A549 (cell line): ENCODE measurements at regions not wholly inside any gene's neighbourhood (a gene's known extent, or its start where the extent isn't known, plus 50 kb on each side); places are given as distances from the start of the nearest gene placed in this dataset.

ENCODE experiments used
- ATAC-seq, 2 experiments: fragments of 200-7000 bp in 1 of 2; fragments of >200 bp in 1 of 2; cut with Nextera tagmentation in 1 of 2; cut with Tn5 transposase in 1 of 2; 3 replicates each; pipeline versions ENCODE4 v1.8.0 to v1.9.1; 2018 to 2020; ENCODE audit warnings: mild to moderate bottlenecking in 1 of 2, moderate library complexity in 1 of 2
- CTCF ChIA-PET: fragments of 300-600 bp; sonication (Branson Sonifier 250); formaldehyde crosslinking; extraction: SDS; loops from one replicate; lab custom pipeline; 2021; ENCODE audit warnings: antibody characterized with exemption, inconsistent platforms; lab: Yijun Ruan, JAX
- POLR2A ChIA-PET: fragments of 350-600 bp; formaldehyde crosslinking; extraction: SDS; loops from one replicate; lab custom pipeline; 2021; ENCODE audit warnings: antibody characterized with exemption, inconsistent platforms; lab: Yijun Ruan, JAX
- DNase-seq, 2 experiments: peaks; one replicate each; pipeline versions ENCODE4 v3.0.0 to v3.0.0-alpha.2; 2011 to 2016; ENCODE audit warnings: low read depth in 1 of 2, low spot score in 1 of 2
- FAIRE-seq: peaks from 2 replicates; lab custom pipeline; 2011; peaks lifted over from hg19 to GRCh38; lab: Jason Lieb, UNC
- H3K27ac ChIP-seq, 2 experiments: fragments of >200 bp; sonication (Bioruptor Twin); formaldehyde crosslinking; 3 replicates each; pipeline ENCODE4 v1.5.1; 2016 to 2017
- H3K4me1 ChIP-seq: fragments of >200 bp; sonication (Bioruptor Twin); formaldehyde crosslinking; 3 replicates; pipeline ENCODE4 v1.6.1; 2016
- H3K4me2 ChIP-seq: fragments of >200 bp; sonication (Bioruptor Twin); formaldehyde crosslinking; 3 replicates; pipeline ENCODE4 v1.6.1; 2016
- H3K4me3 ChIP-seq: fragments of >200 bp; sonication (Bioruptor Twin); formaldehyde crosslinking; 3 replicates; pipeline ENCODE4 v1.5.1; 2016
- H3K9me3 ChIP-seq: fragments of >200 bp; sonication (Bioruptor Twin); formaldehyde crosslinking; 3 replicates; pipeline ENCODE4 v1.6.1; 2016
- CBX8 ChIP-seq: fragments of 200-600 bp; sonication (generic); IDR thresholded peaks from 2 replicates; pipeline ENCODE4 v1.6.1; 2016
- CEBPB ChIP-seq, 2 experiments: fragments of >200 bp in 1 of 2; sonication (Bioruptor Twin) in 1 of 2; formaldehyde crosslinking in 1 of 2; IDR thresholded peaks; 2 replicates each; pipeline ENCODE4 v1.6.1; 2012 to 2016
- CHD2 ChIP-seq: fragments of 150-350 bp; IDR thresholded peaks from 2 replicates; pipeline ENCODE4 v1.6.1; 2014; ENCODE audit warnings: low read length; ENCODE audit not compliant: partially characterized antibody
- EHMT2 ChIP-seq: fragments of 200-600 bp; sonication (generic); IDR thresholded peaks from 2 replicates; pipeline ENCODE4 v1.6.1; 2016; ENCODE audit warnings: antibody characterized with exemption, low read depth, mild to moderate bottlenecking, moderate library complexity
- EP300 ChIP-seq, 2 experiments: fragments of >200 bp; sonication (Bioruptor Twin); formaldehyde crosslinking; IDR thresholded peaks; 2 replicates in 1 of 2; 3 replicates in 1 of 2; pipeline ENCODE4 v1.6.1; 2016 to 2017
- ESRRA ChIP-seq: fragments of 150-350 bp; IDR thresholded peaks from 2 replicates; pipeline ENCODE4 v1.6.1; 2014; ENCODE audit warnings: mild to moderate bottlenecking, low read length, borderline replicate concordance
- FOSB ChIP-seq: fragments of 250-450 bp; sonication (Bioruptor Pico); IDR thresholded peaks from 2 replicates; pipeline ENCODE4 v1.5.0; 2020; ENCODE audit warnings: mild to moderate bottlenecking, moderate library complexity
- GATA3 ChIP-seq: IDR thresholded peaks from 2 replicates; pipeline ENCODE4 v1.6.1; 2012; ENCODE audit warnings: borderline replicate concordance
- HEYL ChIP-seq: fragments of 250-450 bp; sonication (Bioruptor Pico); IDR thresholded peaks from 2 replicates; pipeline ENCODE4 v1.8.0; 2021; ENCODE audit warnings: mild to moderate bottlenecking, moderate library complexity
- KDM1A ChIP-seq: fragments of 200-600 bp; sonication (generic); IDR thresholded peaks from 2 replicates; pipeline ENCODE4 v1.6.1; 2016; ENCODE audit warnings: low read depth, mild to moderate bottlenecking
- MAFK ChIP-seq: fragments of 450-650 bp; IDR thresholded peaks from 2 replicates; pipeline ENCODE4 v1.6.1; 2014; ENCODE audit not compliant: partially characterized antibody
- MAZ ChIP-seq: fragments of 150-350 bp; IDR thresholded peaks from 2 replicates; pipeline ENCODE4 v1.6.1; 2014; ENCODE audit warnings: antibody characterized with exemption, low read depth, low read length, borderline replicate concordance
- POLR2AphosphoS2 ChIP-seq: conservative IDR thresholded peaks from 2 replicates; pipeline ENCODE4 v1.6.1; 2012; ENCODE audit warnings: low read length, improper control_type of control experiment, inconsistent platforms
- SMC3 ChIP-seq: fragments of >200 bp; sonication (Bioruptor Twin); formaldehyde crosslinking; IDR thresholded peaks from 3 replicates; pipeline ENCODE4 v1.6.1; 2018; ENCODE audit warnings: inconsistent platforms
- SREBF2 ChIP-seq: fragments of 450-650 bp; IDR thresholded peaks from 2 replicates; pipeline ENCODE4 v1.6.1; 2014; ENCODE audit warnings: mild to moderate bottlenecking, moderate library complexity
- TP53 ChIP-seq: fragments of 250-450 bp; sonication (Bioruptor Pico); IDR thresholded peaks from 2 replicates; pipeline ENCODE4 v1.5.0; 2021; ENCODE audit warnings: mild to moderate bottlenecking, moderate library complexity
- ZSCAN20 ChIP-seq: fragments of 250-450 bp; sonication (Bioruptor Pico); IDR thresholded peaks from 2 replicates; pipeline ENCODE4 v1.8.0; 2022; ENCODE audit warnings: mild to moderate bottlenecking, moderate library complexity
- WGBS: methylation state at CpG from one replicate; pipeline ENCODE4 v1.1.6; 2017; ENCODE audit errors: missing lambda C conversion rate; 5-methylcytosine and 5-hydroxymethylcytosine counted together
- TF ChIP-seq, protein P1 (sequence below): fragments of 250-450 bp; sonication (Bioruptor Pico); IDR thresholded peaks from 2 replicates; pipeline ENCODE4 v1.5.0; 2020; ENCODE audit warnings: low read depth, mild to moderate bottlenecking, moderate library complexity
- TF ChIP-seq, protein P2 (sequence below): fragments of >200 bp; sonication (Bioruptor Twin); formaldehyde crosslinking; IDR thresholded peaks from 3 replicates; pipeline ENCODE4 v1.6.1; 2016
- TF ChIP-seq, protein P3 (sequence below): fragments of 150-350 bp; IDR thresholded peaks from 2 replicates; pipeline ENCODE4 v1.6.1; 2014; ENCODE audit warnings: low read depth, mild to moderate bottlenecking, low read length
- TF ChIP-seq, protein P4 (sequence below): fragments of 450-650 bp; IDR thresholded peaks from 2 replicates; pipeline ENCODE4 v1.6.1; 2014; ENCODE audit warnings: antibody characterized with exemption
- TF ChIP-seq, protein P5 (sequence below): fragments of >200 bp; sonication (Bioruptor Twin); formaldehyde crosslinking; IDR thresholded peaks from 3 replicates; pipeline ENCODE4 v1.5.1; 2016

DNA sequence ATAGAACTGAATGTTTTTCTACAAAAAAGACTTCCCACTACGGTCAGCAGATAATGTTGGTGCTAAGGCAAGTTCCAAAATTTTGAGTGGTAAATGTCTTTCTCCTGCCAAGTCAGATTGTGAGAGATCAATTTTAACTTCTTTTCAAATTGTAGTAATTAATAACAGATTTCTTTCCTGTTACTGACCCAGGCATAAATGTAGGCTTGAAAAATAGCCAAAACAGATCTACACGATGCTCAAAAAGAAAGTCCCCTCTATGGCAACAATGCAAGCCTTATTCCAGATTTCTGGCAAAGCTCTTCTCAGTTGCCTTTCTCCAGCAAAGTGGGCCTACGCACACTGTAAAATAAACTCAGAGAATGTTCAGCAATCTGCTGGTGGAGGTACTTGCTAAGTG lies 641.0 kb upstream of the NRP1 start:
- ChIA-PET POLR2A (no interaction called here), CTCF (no interaction called here)
- 88% methylated on average over 3 of the region's 3 CpGs for WGBS
- Histone ChIP-seq H3K4me3 (no peak overlapping the region), H3K4me1 (no peaks in the 10 kb centered on the region), H3K9me3 (no peaks in the 10 kb centered on the region), H3K27ac (no peak overlapping the region), H3K4me2 (no peak overlapping the region)
- TF ChIP-seq FOSB (CRISPR knock-in tag) = no peak
- no peak for FAIRE-seq
- no peak for ATAC-seq
- no peak for DNase-seq

DNA sequence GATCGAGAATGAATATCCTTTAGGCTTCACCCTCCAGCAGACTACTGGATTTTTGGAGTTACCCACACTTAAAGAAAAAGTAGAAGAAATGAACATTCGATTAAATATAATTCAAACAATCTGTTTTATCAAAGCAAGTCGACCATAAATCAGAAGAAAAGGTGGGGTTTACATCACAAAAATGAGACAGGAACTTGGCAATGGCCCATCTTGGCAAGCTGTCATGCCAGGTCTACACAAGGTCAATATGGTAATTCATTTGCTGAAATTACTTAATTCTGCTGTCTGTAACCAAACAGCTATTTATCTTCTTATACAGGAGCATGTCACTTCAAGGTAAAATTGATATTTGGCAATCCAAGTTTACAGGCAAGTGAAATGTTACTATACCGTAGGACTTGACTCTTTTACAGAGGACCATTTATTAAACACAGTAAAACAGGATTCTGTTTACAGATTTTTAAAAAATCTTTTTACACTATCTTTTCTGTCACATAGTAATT lies 640.6 kb upstream of the NRP1 start:
- no peak for FAIRE-seq

DNA sequence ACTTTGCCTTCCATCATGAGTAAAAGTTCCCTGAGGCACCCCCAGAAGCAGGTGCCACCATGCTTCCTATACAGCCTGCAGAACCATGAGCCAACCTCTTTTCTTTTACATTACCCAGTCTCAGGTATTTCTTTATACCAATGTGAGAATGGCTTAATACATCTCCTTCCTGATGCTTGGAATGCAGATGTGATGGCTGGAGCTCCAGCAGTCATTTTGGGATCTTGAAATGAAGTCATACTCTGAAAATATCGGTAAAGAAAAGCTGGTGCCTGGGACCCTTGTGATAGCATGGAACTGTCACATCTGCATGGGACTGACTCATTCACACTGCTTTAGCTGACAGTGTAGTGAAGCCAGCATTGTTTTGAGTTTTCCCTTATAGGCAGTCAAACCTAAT lies 634.5 kb upstream of the NRP1 start:
- POLR2A ChIA-PET = no interaction called here
- H3K4me3 ChIP-seq = no peak overlapping the region
- ATAC-seq = no peak
- H3K4me2 ChIP-seq = no peak overlapping the region
- WGBS = 100% methylated on average over 1 of the region's 1 CpG
- CTCF ChIA-PET = no interaction called here
- FAIRE-seq = no peak
- DNase-seq = no peak
- no peak for TF ChIP-seq CBX8
- TF ChIP-seq SMC3 = no peak
- TF ChIP-seq GATA3 = no peak
- no peak for TF ChIP-seq EHMT2
- TF ChIP-seq ESRRA = no peak
- no peak for TF ChIP-seq TP53 (CRISPR knock-in tag)
- TF ChIP-seq MAFK = no peak
- TF ChIP-seq, protein P1, sequence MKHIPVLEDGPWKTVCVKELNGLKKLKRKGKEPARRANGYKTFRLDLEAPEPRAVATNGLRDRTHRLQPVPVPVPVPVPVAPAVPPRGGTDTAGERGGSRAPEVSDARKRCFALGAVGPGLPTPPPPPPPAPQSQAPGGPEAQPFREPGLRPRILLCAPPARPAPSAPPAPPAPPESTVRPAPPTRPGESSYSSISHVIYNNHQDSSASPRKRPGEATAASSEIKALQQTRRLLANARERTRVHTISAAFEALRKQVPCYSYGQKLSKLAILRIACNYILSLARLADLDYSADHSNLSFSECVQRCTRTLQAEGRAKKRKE = no peak
- no peak for TF ChIP-seq SREBF2
- no peak for TF ChIP-seq FOSB (CRISPR knock-in tag)
- TF ChIP-seq CHD2 = no peak
- TF ChIP-seq MAZ = no peak
- no peak for TF ChIP-seq EP300 (IDR thresholded peaks at IDR 0.05)
- no peak for TF ChIP-seq KDM1A
- TF ChIP-seq, protein P2, sequence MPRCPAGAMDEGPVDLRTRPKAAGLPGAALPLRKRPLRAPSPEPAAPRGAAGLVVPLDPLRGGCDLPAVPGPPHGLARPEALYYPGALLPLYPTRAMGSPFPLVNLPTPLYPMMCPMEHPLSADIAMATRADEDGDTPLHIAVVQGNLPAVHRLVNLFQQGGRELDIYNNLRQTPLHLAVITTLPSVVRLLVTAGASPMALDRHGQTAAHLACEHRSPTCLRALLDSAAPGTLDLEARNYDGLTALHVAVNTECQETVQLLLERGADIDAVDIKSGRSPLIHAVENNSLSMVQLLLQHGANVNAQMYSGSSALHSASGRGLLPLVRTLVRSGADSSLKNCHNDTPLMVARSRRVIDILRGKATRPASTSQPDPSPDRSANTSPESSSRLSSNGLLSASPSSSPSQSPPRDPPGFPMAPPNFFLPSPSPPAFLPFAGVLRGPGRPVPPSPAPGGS = no peak
- TF ChIP-seq, protein P3, sequence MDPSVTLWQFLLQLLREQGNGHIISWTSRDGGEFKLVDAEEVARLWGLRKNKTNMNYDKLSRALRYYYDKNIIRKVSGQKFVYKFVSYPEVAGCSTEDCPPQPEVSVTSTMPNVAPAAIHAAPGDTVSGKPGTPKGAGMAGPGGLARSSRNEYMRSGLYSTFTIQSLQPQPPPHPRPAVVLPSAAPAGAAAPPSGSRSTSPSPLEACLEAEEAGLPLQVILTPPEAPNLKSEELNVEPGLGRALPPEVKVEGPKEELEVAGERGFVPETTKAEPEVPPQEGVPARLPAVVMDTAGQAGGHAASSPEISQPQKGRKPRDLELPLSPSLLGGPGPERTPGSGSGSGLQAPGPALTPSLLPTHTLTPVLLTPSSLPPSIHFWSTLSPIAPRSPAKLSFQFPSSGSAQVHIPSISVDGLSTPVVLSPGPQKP = no peak
- TF ChIP-seq, protein P4, sequence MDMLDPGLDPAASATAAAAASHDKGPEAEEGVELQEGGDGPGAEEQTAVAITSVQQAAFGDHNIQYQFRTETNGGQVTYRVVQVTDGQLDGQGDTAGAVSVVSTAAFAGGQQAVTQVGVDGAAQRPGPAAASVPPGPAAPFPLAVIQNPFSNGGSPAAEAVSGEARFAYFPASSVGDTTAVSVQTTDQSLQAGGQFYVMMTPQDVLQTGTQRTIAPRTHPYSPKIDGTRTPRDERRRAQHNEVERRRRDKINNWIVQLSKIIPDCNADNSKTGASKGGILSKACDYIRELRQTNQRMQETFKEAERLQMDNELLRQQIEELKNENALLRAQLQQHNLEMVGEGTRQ = no peak
- TF ChIP-seq HEYL (CRISPR knock-in tag) = no peak
- TF ChIP-seq, protein P5, sequence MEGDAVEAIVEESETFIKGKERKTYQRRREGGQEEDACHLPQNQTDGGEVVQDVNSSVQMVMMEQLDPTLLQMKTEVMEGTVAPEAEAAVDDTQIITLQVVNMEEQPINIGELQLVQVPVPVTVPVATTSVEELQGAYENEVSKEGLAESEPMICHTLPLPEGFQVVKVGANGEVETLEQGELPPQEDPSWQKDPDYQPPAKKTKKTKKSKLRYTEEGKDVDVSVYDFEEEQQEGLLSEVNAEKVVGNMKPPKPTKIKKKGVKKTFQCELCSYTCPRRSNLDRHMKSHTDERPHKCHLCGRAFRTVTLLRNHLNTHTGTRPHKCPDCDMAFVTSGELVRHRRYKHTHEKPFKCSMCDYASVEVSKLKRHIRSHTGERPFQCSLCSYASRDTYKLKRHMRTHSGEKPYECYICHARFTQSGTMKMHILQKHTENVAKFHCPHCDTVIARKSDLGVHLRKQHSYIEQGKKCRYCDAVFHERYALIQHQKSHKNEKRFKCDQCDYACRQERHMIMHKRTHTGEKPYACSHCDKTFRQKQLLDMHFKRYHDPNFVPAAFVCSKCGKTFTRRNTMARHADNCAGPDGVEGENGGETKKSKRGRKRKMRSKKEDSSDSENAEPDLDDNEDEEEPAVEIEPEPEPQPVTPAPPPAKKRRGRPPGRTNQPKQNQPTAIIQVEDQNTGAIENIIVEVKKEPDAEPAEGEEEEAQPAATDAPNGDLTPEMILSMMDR = no peak
- no peak overlapping the region for H3K27ac ChIP-seq
- 0 out of 3 replicates have a peak, but pooled peaks cover 2% of the 10 kb centered on the region for H3K9me3 ChIP-seq
- no peaks in the 10 kb centered on the region for H3K4me1 ChIP-seq

More for the DNA sequence above, 640.6 kb upstream of the NRP1 start:
- DNase-seq (no peak), ATAC-seq (no peak)
- Histone ChIP-seq H3K4me1 (no peaks in the 10 kb centered on the region), H3K27ac (no peak overlapping the region), H3K4me2 (no peak overlapping the region), H3K4me3 (no peak overlapping the region), H3K9me3 (no peaks in the 10 kb centered on the region)
- CTCF ChIA-PET = no interaction called here
- POLR2A ChIA-PET = no interaction called here
- WGBS = 45% methylated on average over 4 of the region's 4 CpGs
- TF ChIP-seq ZSCAN20 (no peak), CEBPB (IDR thresholded peaks at IDR 0.05) (no peak), POLR2AphosphoS2 (no peak)
